Stimulated activated CD4-positive, alpha-beta T cell treated with anti-CD3 and anti-CD28 coated beads, Interleukin-4, amount 100 ng/mL, for 48 hours (primary cell): ENCODE measurements at regions not wholly inside any gene's neighbourhood (a gene's known extent, or its start where the extent isn't known, plus 50 kb on each side); places are given as distances from the start of the nearest gene placed in this dataset.
"Not testable (repeated sequence)": the region's sequence is repeated elsewhere in the genome, so short reads cannot be mapped to it uniquely, and the experiment has no call there.

Experiments used
- DNase-seq, 2 donors: peaks; one replicate each; pipeline ENCODE4 v3.0.0-alpha.2; 2020; ENCODE audit warnings: low read depth in 2 of 2

GRCh38 chr9:78904686-78905085, 607.8 kb downstream of the PSAT1 start:
- DNase-seq = no peak

- DNase-seq = no peak
Observed at GRCh38 chr9:78905387-78905786, 608.5 kb downstream of the PSAT1 start.

GRCh38 chr9:78905986-78906755, 609.2 kb downstream of the PSAT1 start:
- no peak for DNase-seq

GRCh38 chr9:78909566-78909965, 612.6 kb downstream of the PSAT1 start:
- no peak for DNase-seq

- DNase-seq = not testable (repeated sequence)
Observed at GRCh38 chr9:78916884-78917283, 620.0 kb downstream of the PSAT1 start.

- no peak for DNase-seq
Observed at GRCh38 chr9:78918976-78919375, 622.1 kb downstream of the PSAT1 start.

GRCh38 chr9:78919701-78920100, 622.8 kb downstream of the PSAT1 start:
- DNase-seq = no peak

- DNase-seq = no peak
Observed at GRCh38 chr9:78921341-78921740, 624.4 kb downstream of the PSAT1 start.

- DNase-seq = no peak
Observed at GRCh38 chr9:78923966-78924659, 627.2 kb downstream of the PSAT1 start.

GRCh38 chr9:78927099-78927940, 630.4 kb downstream of the PSAT1 start:
- DNase-seq = no peak

GRCh38 chr9:78928625-78929405, 631.9 kb downstream of the PSAT1 start:
- no peak for DNase-seq

- DNase-seq = no peak
Observed at GRCh38 chr9:78930281-78930680, 633.4 kb downstream of the PSAT1 start.

GRCh38 chr9:78932849-78933627, 636.1 kb downstream of the PSAT1 start:
- DNase-seq = no peak

- DNase-seq = no peak
Observed at GRCh38 chr9:78934880-78935279, 636.9 kb upstream of the TLE4 start.

- no peak for DNase-seq
Observed at GRCh38 chr9:78938821-78939220, 632.9 kb upstream of the TLE4 start.

- no peak for DNase-seq
Observed at GRCh38 chr9:78939311-78940065, 632.3 kb upstream of the TLE4 start.

- no peak for DNase-seq
Observed at GRCh38 chr9:78940121-78940855, 631.5 kb upstream of the TLE4 start.

GRCh38 chr9:78954286-78954685, 617.5 kb upstream of the TLE4 start:
- DNase-seq = no peak

GRCh38 chr9:78958892-78959291, 612.9 kb upstream of the TLE4 start:
- no peak for DNase-seq
